Activated T-cell treated with anti-CD3 and anti-CD28 coated beads, Interleukin-2, amount 50 U/mL, for 24 hours (primary cell): ENCODE measurements at regions not wholly inside any gene's neighbourhood (a gene's known extent, or its start where the extent isn't known, plus 50 kb on each side); places are given as distances from the start of the nearest gene placed in this dataset.

Source experiments
- DNase-seq: peaks from one replicate; pipeline ENCODE4 v3.0.0-alpha.2; 2020
- H3K27ac Mint-ChIP-seq: 2 replicates; pipeline ENCODE4 v1.8.0; 2020; ENCODE audit warnings: mild to moderate bottlenecking, mixed read lengths
- H3K27me3 Mint-ChIP-seq: 2 replicates; pipeline ENCODE4 v1.8.0; 2020; ENCODE audit warnings: mixed read lengths
- H3K36me3 Mint-ChIP-seq: 2 replicates; pipeline ENCODE4 v1.8.0; 2020; ENCODE audit warnings: low read depth, mixed read lengths
- H3K4me1 Mint-ChIP-seq: 2 replicates; pipeline ENCODE4 v1.8.0; 2020; ENCODE audit warnings: low read depth, mixed read lengths
- H3K4me3 Mint-ChIP-seq: 2 replicates; pipeline ENCODE4 v1.8.0; 2020; ENCODE audit warnings: mild to moderate bottlenecking, moderate library complexity, mixed read lengths
- H3K9me3 Mint-ChIP-seq: 2 replicates; pipeline ENCODE4 v1.8.0; 2020; ENCODE audit warnings: mixed read lengths

- peaks cover 51% of the 10 kb centered on the region for H3K27me3 Mint-ChIP-seq
- no peaks in the 10 kb centered on the region for H3K4me1 Mint-ChIP-seq
- no peaks in the 10 kb centered on the region for H3K36me3 Mint-ChIP-seq
- H3K9me3 Mint-ChIP-seq: peaks cover 2% of the 10 kb centered on the region
- DNase-seq: no peak
- no peak overlapping the region for H3K27ac Mint-ChIP-seq
- H3K4me3 Mint-ChIP-seq: no peak overlapping the region
These were observed 133.0 kb upstream of the SLC7A14 start for GRCh38 chr3:170718848-170719247.

- Mint-ChIP-seq H3K4me3 (no peak overlapping the region), H3K9me3 (peaks cover 2% of the 10 kb centered on the region), H3K4me1 (no peaks in the 10 kb centered on the region), H3K27ac (no peak overlapping the region), H3K36me3 (no peaks in the 10 kb centered on the region), H3K27me3 (peaks cover 51% of the 10 kb centered on the region)
- DNase-seq: no peak
These were observed 131.8 kb upstream of the SLC7A14 start for GRCh38 chr3:170717410-170718402.

GRCh38 chr3:170716172-170716805 is 130.4 kb upstream of the SLC7A14 start:
- DNase-seq: no peak
- H3K36me3 Mint-ChIP-seq: no peaks in the 10 kb centered on the region
- peaks cover 2% of the 10 kb centered on the region for H3K9me3 Mint-ChIP-seq
- H3K4me1 Mint-ChIP-seq: no peaks in the 10 kb centered on the region
- H3K27me3 Mint-ChIP-seq: peaks cover 62% of the 10 kb centered on the region
- no peak overlapping the region for H3K27ac Mint-ChIP-seq
- H3K4me3 Mint-ChIP-seq: no peak overlapping the region

GRCh38 chr3:170714562-170715535 is 129.0 kb upstream of the SLC7A14 start:
- H3K27me3 Mint-ChIP-seq: peaks cover 67% of the 10 kb centered on the region
- H3K9me3 Mint-ChIP-seq: peaks cover 3% of the 10 kb centered on the region

GRCh38 chr3:170714122-170714521 is 128.2 kb upstream of the SLC7A14 start:
- no peak overlapping the region for H3K27ac Mint-ChIP-seq
- H3K4me3 Mint-ChIP-seq: no peak overlapping the region
- peaks cover 66% of the 10 kb centered on the region for H3K27me3 Mint-ChIP-seq
- H3K9me3 Mint-ChIP-seq: peaks cover 3% of the 10 kb centered on the region
- no peak for DNase-seq
- H3K36me3 Mint-ChIP-seq: no peaks in the 10 kb centered on the region
- no peaks in the 10 kb centered on the region for H3K4me1 Mint-ChIP-seq

More at GRCh38 chr3:170714562-170715535, 129.0 kb upstream of the SLC7A14 start:
- DNase-seq: no peak
- Mint-ChIP-seq H3K36me3 (no peaks in the 10 kb centered on the region), H3K27ac (no peak overlapping the region), H3K4me1 (no peaks in the 10 kb centered on the region), H3K4me3 (no peak overlapping the region)

- Mint-ChIP-seq H3K9me3 (peaks cover 3% of the 10 kb centered on the region), H3K27ac (no peak overlapping the region), H3K4me3 (no peak overlapping the region), H3K36me3 (no peaks in the 10 kb centered on the region), H3K27me3 (peaks cover 64% of the 10 kb centered on the region), H3K4me1 (no peaks in the 10 kb centered on the region)
- no peak for DNase-seq
These were observed 127.8 kb upstream of the SLC7A14 start for GRCh38 chr3:170713653-170714052.

- H3K27me3 Mint-ChIP-seq: peaks cover 60% of the 10 kb centered on the region
- H3K36me3 Mint-ChIP-seq: no peaks in the 10 kb centered on the region
- H3K4me1 Mint-ChIP-seq: no peaks in the 10 kb centered on the region
- H3K4me3 Mint-ChIP-seq: no peak overlapping the region
- peaks cover 3% of the 10 kb centered on the region for H3K9me3 Mint-ChIP-seq
- no peak for DNase-seq
- no peak overlapping the region for H3K27ac Mint-ChIP-seq
These were observed 126.9 kb upstream of the SLC7A14 start for GRCh38 chr3:170712798-170713197.

- DNase-seq: no peak
- no peak overlapping the region for H3K27ac Mint-ChIP-seq
- H3K9me3 Mint-ChIP-seq: peaks cover 3% of the 10 kb centered on the region
- peaks cover 59% of the 10 kb centered on the region for H3K27me3 Mint-ChIP-seq
- H3K4me1 Mint-ChIP-seq: no peaks in the 10 kb centered on the region
- no peaks in the 10 kb centered on the region for H3K36me3 Mint-ChIP-seq
- no peak overlapping the region for H3K4me3 Mint-ChIP-seq
These were observed 126.5 kb upstream of the SLC7A14 start for GRCh38 chr3:170712336-170712735.

GRCh38 chr3:170711786-170712185 is 125.9 kb upstream of the SLC7A14 start:
- no peaks in the 10 kb centered on the region for H3K36me3 Mint-ChIP-seq
- H3K4me1 Mint-ChIP-seq: no peaks in the 10 kb centered on the region
- no peak overlapping the region for H3K27ac Mint-ChIP-seq
- no peak for DNase-seq
- peaks cover 3% of the 10 kb centered on the region for H3K9me3 Mint-ChIP-seq
- H3K27me3 Mint-ChIP-seq: peaks cover 60% of the 10 kb centered on the region
- H3K4me3 Mint-ChIP-seq: no peak overlapping the region

GRCh38 chr3:170709046-170709445 is 123.2 kb upstream of the SLC7A14 start:
- Mint-ChIP-seq H3K27me3 (peaks cover 50% of the 10 kb centered on the region), H3K36me3 (no peaks in the 10 kb centered on the region), H3K9me3 (peaks cover 3% of the 10 kb centered on the region), H3K4me1 (no peaks in the 10 kb centered on the region), H3K27ac (no peak overlapping the region), H3K4me3 (no peak overlapping the region)
- no peak for DNase-seq

GRCh38 chr3:170707899-170708298 is 122.0 kb upstream of the SLC7A14 start:
- Mint-ChIP-seq H3K27ac (no peak overlapping the region), H3K36me3 (no peaks in the 10 kb centered on the region), H3K27me3 (peaks cover 50% of the 10 kb centered on the region), H3K4me3 (no peak overlapping the region), H3K4me1 (no peaks in the 10 kb centered on the region), H3K9me3 (peaks cover 3% of the 10 kb centered on the region)
- DNase-seq: no peak

GRCh38 chr3:170705131-170705530 is 119.3 kb upstream of the SLC7A14 start:
- H3K27me3 Mint-ChIP-seq: peaks cover 27% of the 10 kb centered on the region
- DNase-seq: no peak

GRCh38 chr3:170703121-170703588 is 117.3 kb upstream of the SLC7A14 start:
- DNase-seq: no peak
- no peaks in the 10 kb centered on the region for H3K9me3 Mint-ChIP-seq
- peaks cover 1% of the 10 kb centered on the region for H3K4me1 Mint-ChIP-seq
- no peak overlapping the region for H3K4me3 Mint-ChIP-seq
- H3K27ac Mint-ChIP-seq: no peak overlapping the region
- H3K36me3 Mint-ChIP-seq: no peaks in the 10 kb centered on the region
- peaks cover 18% of the 10 kb centered on the region for H3K27me3 Mint-ChIP-seq

More at GRCh38 chr3:170705131-170705530, 119.3 kb upstream of the SLC7A14 start:
- Mint-ChIP-seq H3K4me3 (no peak overlapping the region), H3K36me3 (no peaks in the 10 kb centered on the region), H3K4me1 (no peaks in the 10 kb centered on the region), H3K9me3 (peaks cover 3% of the 10 kb centered on the region), H3K27ac (no peak overlapping the region)
